ENCODE measurements at regions not wholly inside any gene's neighbourhood (a gene's known extent, or its start where the extent isn't known, plus 50 kb on each side); places are given as distances from the start of the nearest gene placed in this dataset.

- H4K20me1 ChIP-seq (ENCODE audit: insufficient read depth, low read length): no peaks in the 10 kb centered on the region
- H3K27ac ChIP-seq (ENCODE audit: extremely low read length, insufficient read depth, low read length): no peak overlapping the region
- ChIA-PET CTCF (ENCODE audit: low intra/inter-chr PET ratio, low total read pairs) (no interaction called here), POLR2A (no interaction called here)
- BruUV-seq (replicated peaks): no TSS peak
- H3K27me3 ChIP-seq (ENCODE audit: control insufficient read depth in 1 of 2, insufficient read depth in 2 of 2, low read length in 2 of 2): no peaks in the 10 kb centered on the region
- ATAC-seq (no peak), DNase-seq (ENCODE audit: low spot score) (no peak), FAIRE-seq (no peak)
- no peak overlapping the region for H2AFZ ChIP-seq (ENCODE audit: low read length)
- no peaks in the 10 kb centered on the region for H3K36me3 ChIP-seq (replicated peaks in 1 of 2; ENCODE audit: control insufficient read depth in 1 of 2, insufficient read depth in 2 of 2, low read length in 2 of 2)
- intact Hi-C loops (cut with micrococcal nuclease; ENCODE audit: unreplicated experiment): no loop called here
- 0% methylated on average over 1 of the region's 1 CpG for WGBS (ENCODE audit: low lambda C conversion rate)
- H3K79me2 ChIP-seq (ENCODE audit: insufficient read depth, low read length): no peaks in the 10 kb centered on the region
- no peaks in the 10 kb centered on the region for H3K4me1 ChIP-seq (ENCODE audit: insufficient read depth, low read length)
- H3K9me3 ChIP-seq (ENCODE audit: low read length): no peaks in the 10 kb centered on the region
- H3K4me2 ChIP-seq (ENCODE audit: low read depth, low read length): no peak overlapping the region
- H3K4me3 ChIP-seq (replicated peaks in 1 of 3; ENCODE audit: insufficient read depth in 1 of 3, low read depth in 2 of 3, low read length in 3 of 3): no peak overlapping the region
- in situ Hi-C loops (cut with HindIII; ENCODE audit: extremely low pct_ligation_motif_present, low pct_unique_long_range_greater_than_20kb): no loop called here
- H3K9ac ChIP-seq (ENCODE audit: insufficient read depth, low read depth, low read length): no peak overlapping the region
- TF ChIP-seq ZSCAN21 (CRISPR knock-in tag; IDR thresholded peaks at IDR 0.05; ENCODE audit: borderline replicate concordance) (no peak), ZNF770 (CRISPR knock-in tag; IDR thresholded peaks at IDR 0.05) (no peak), AGO1 (IDR thresholded peaks at IDR 0.05; ENCODE audit: low read depth, low read length, poor library complexity, severe bottlenecking) (no peak), HMGA1 (CRISPR knock-in tag; conservative IDR thresholded peaks at IDR 0.05) (no peak), ZNF121 (CRISPR knock-in tag; IDR thresholded peaks at IDR 0.05) (no peak), HOXA9 (CRISPR knock-in tag; IDR thresholded peaks at IDR 0.05; ENCODE audit: borderline replicate concordance) (no peak)
Observed at GRCh38 chr1:190936337-190936736, 458.7 kb upstream of the BRINP3 start.

GRCh38 chr1:190940951-190941350 is 463.3 kb upstream of the BRINP3 start:
- in situ Hi-C loops (cut with HindIII; ENCODE audit: extremely low pct_ligation_motif_present, low pct_unique_long_range_greater_than_20kb): no loop called here
- CTCF ChIA-PET (ENCODE audit: low intra/inter-chr PET ratio, low total read pairs): no interaction called here
- POLR2A ChIA-PET: no interaction called here
- Histone ChIP-seq H3K36me3 (replicated peaks in 1 of 2; ENCODE audit: control insufficient read depth in 1 of 2, insufficient read depth in 2 of 2, low read length in 2 of 2) (no peaks in the 10 kb centered on the region), H3K27ac (ENCODE audit: extremely low read length, insufficient read depth, low read length) (no peak overlapping the region), H3K4me1 (ENCODE audit: insufficient read depth, low read length) (no peaks in the 10 kb centered on the region), H3K27me3 (ENCODE audit: control insufficient read depth in 1 of 2, insufficient read depth in 2 of 2, low read length in 2 of 2) (no peaks in the 10 kb centered on the region), H3K4me2 (ENCODE audit: low read depth, low read length) (no peak overlapping the region), H3K9me3 (ENCODE audit: low read length) (no peaks in the 10 kb centered on the region), H3K9ac (ENCODE audit: insufficient read depth, low read depth, low read length) (no peak overlapping the region), H2AFZ (ENCODE audit: low read length) (no peak overlapping the region), H3K79me2 (ENCODE audit: insufficient read depth, low read length) (no peaks in the 10 kb centered on the region), H3K4me3 (replicated peaks in 1 of 3; ENCODE audit: insufficient read depth in 1 of 3, low read depth in 2 of 3, low read length in 3 of 3) (no peak overlapping the region), H4K20me1 (ENCODE audit: insufficient read depth, low read length) (no peaks in the 10 kb centered on the region)
- FAIRE-seq (no peak), DNase-seq (ENCODE audit: low spot score) (no peak), ATAC-seq (no peak)
- BruUV-seq (replicated peaks): no TSS peak
- intact Hi-C loops (cut with micrococcal nuclease; ENCODE audit: unreplicated experiment): no loop called here
- no peak for TF ChIP-seq PBX2 (CRISPR knock-in tag; IDR thresholded peaks at IDR 0.05)
- no peak for TF ChIP-seq RARA (CRISPR knock-in tag; IDR thresholded peaks at IDR 0.05)
- TF ChIP-seq CEBPB (IDR thresholded peaks at IDR 0.05; ENCODE audit: borderline replicate concordance, low read depth, low read length): peak; percentile 12; the same call in 1 of the 2 replicates
- 22% methylated on average over 2 of the region's 2 CpGs for WGBS (ENCODE audit: low lambda C conversion rate)

Measured in HepG2 (cell line).